ENCODE measurements at regions not wholly inside any gene's neighbourhood (a gene's known extent, or its start where the extent isn't known, plus 50 kb on each side); places are given as distances from the start of the nearest gene placed in this dataset.

DNA sequence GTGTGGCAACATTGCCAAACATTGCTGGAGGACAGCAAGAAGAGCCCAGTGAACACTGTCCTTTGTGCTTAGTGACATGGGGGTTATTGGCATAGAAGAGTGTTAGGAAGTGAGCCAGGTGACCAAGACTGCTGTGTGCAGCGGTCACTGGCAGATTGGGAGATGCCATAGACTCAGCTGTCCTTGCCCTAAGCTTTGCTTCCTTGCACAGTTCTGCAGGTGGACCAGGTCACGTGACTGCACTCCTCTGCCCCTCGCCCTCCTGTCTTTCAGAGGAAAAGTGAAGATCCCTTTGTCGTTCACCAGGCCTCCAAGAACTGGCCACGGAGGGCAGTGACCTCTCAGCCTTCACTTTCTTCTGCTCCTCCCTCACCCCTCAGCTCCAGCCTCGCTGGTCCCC, 215.6 kb upstream of the SMIM21 start:
- no peaks in the 10 kb centered on the region for H3K27me3 ChIP-seq (ENCODE audit: insufficient read depth, low read length)
- no peak overlapping the region for H2AFZ ChIP-seq (ENCODE audit: low read length, unreplicated experiment)
- H3K79me2 ChIP-seq (ENCODE audit: control insufficient read depth, insufficient read depth, low read length, unreplicated experiment) = no peaks in the 10 kb centered on the region
- H3K36me3 ChIP-seq (ENCODE audit: insufficient read depth, low read length) = no peaks in the 10 kb centered on the region
- H3K4me1 ChIP-seq (ENCODE audit: control insufficient read depth, insufficient read depth, low read length, unreplicated experiment) = peaks cover 5% of the 10 kb centered on the region
- H3K4me3 ChIP-seq (ENCODE audit: low read depth, low read length) = no peak overlapping the region
- no peak overlapping the region for H3K27ac ChIP-seq (ENCODE audit: low read depth, low read length)

DNA sequence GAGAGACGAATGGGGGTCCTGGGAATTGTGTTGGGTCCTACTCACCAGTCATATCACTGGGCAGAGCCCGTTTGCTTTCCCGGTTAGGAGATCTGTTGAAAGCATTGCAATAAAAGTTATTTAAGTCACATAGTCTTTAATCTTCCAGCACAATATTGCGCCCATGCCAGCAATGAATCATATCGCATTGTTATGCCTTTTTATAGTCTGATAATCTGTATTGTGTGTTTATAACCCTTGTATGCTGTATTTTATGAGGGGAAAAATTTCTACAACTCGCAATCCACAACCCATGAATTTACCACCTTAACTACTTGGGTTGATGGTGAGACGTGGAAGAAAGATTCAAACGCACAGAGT, 211.9 kb upstream of the SMIM21 start:
- Histone ChIP-seq H3K36me3 (ENCODE audit: insufficient read depth, low read length) (no peaks in the 10 kb centered on the region), H3K27me3 (ENCODE audit: insufficient read depth, low read length) (no peaks in the 10 kb centered on the region), H3K4me1 (ENCODE audit: control insufficient read depth, insufficient read depth, low read length, unreplicated experiment) (peaks cover 7% of the 10 kb centered on the region), H3K4me3 (ENCODE audit: low read depth, low read length) (0 out of 2 replicates have a peak overlapping the region, but pooled peaks have one; percentile 8), H3K79me2 (ENCODE audit: control insufficient read depth, insufficient read depth, low read length, unreplicated experiment) (no peaks in the 10 kb centered on the region), H3K27ac (ENCODE audit: low read depth, low read length) (no peak overlapping the region), H2AFZ (ENCODE audit: low read length, unreplicated experiment) (no peak overlapping the region)

DNA sequence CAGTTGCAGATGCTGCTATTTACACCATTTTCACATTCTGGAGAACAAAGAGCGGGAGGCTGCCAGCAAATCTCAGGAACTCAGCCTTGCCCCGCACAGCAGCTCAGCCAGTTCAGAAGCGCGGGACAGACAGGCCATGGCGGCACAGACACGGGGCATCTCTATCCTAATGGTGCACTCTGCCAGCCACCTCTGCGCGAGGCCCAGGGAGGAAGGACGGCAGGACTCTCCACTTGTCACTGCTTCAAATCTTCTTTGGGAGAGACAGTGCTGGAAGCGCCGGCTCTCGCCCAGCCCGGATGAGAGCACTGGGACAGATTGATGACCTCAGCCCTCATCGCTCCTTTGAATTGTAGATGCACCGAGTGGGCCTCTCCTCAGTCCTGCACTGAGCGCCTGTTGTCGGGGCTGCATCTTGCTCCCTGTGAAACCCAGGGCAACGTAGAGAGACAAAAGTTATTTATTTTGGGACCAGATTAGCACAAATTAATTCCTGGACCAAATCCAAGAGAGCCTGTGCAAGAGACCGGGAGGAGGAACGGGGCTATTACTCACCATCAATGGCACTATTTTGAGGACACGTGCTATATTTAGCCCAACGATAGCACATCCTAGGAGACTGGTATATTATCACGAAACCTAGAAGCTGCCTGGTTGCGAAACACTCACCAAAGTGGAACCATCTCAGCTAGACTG, 211.4 kb upstream of the SMIM21 start:
- Histone ChIP-seq H3K27ac (ENCODE audit: low read depth, low read length) (no peak overlapping the region), H3K4me3 (ENCODE audit: low read depth, low read length) (peak overlapping the region; percentile 56; the same call in 1 of the 2 replicates), H3K36me3 (ENCODE audit: insufficient read depth, low read length) (no peaks in the 10 kb centered on the region), H3K4me1 (ENCODE audit: control insufficient read depth, insufficient read depth, low read length, unreplicated experiment) (peaks cover 7% of the 10 kb centered on the region), H3K27me3 (ENCODE audit: insufficient read depth, low read length) (no peaks in the 10 kb centered on the region), H2AFZ (ENCODE audit: low read length, unreplicated experiment) (no peak overlapping the region), H3K79me2 (ENCODE audit: control insufficient read depth, insufficient read depth, low read length, unreplicated experiment) (no peaks in the 10 kb centered on the region)

DNA sequence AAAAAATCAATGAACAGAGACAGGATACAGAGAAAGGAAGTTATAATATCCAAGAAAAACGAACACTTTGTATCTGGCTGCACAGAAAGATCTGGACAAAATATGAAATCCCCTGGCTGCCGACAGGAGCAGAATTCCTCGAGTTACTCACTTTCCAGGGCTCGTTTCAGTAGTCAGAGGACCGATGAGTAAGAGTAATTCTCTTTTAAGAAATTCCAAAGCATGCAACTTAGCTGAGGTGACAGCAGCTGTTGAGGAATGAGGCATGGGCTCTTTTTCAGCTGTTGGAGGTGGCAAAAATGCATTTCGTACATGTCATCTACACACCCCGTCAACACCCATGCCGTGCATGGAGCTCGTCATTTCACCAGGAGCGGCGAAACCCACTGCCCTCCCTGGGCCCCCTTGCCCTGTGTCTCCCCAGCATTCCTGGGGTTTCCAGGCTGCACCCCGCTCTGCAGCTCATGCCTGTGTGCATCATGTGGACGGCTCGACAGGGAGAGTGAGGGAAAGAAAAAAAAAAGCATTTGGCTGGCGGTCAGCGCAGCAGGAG, 210.8 kb upstream of the SMIM21 start:
- peak overlapping the region; percentile 56; the same call in 1 of the 2 replicates for H3K4me3 ChIP-seq (ENCODE audit: low read depth, low read length)
- no peaks in the 10 kb centered on the region for H3K27me3 ChIP-seq (ENCODE audit: insufficient read depth, low read length)
- no peak overlapping the region for H2AFZ ChIP-seq (ENCODE audit: low read length, unreplicated experiment)
- no peaks in the 10 kb centered on the region for H3K36me3 ChIP-seq (ENCODE audit: insufficient read depth, low read length)
- no peak overlapping the region for H3K27ac ChIP-seq (ENCODE audit: low read depth, low read length)
- no peaks in the 10 kb centered on the region for H3K79me2 ChIP-seq (ENCODE audit: control insufficient read depth, insufficient read depth, low read length, unreplicated experiment)
- peaks cover 7% of the 10 kb centered on the region for H3K4me1 ChIP-seq (ENCODE audit: control insufficient read depth, insufficient read depth, low read length, unreplicated experiment)

DNA sequence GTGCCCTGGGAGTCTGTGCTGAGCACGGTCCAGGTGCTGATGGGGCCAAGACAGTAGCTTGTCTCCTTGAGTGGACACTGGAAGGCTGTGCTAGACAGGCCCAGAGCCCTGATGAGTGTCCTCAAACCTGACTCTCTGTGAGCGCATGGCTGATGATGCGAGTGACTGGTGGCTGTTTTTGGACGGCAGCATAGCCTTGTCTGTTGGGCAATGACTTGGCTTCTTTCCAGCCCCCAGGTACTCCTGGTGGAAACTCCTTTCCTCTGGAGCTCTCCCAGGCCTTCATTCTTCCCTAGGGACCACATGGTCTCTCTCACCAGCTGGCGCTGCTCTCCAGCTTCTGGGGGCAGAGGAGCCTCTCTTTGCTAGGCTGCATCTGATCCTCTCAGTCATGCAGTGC, 207.6 kb upstream of the SMIM21 start:
- H3K27ac ChIP-seq (ENCODE audit: low read depth, low read length) = no peak overlapping the region
- no peak overlapping the region for H3K4me3 ChIP-seq (ENCODE audit: low read depth, low read length)
- H3K4me1 ChIP-seq (ENCODE audit: control insufficient read depth, insufficient read depth, low read length, unreplicated experiment) = peaks cover 7% of the 10 kb centered on the region
- H3K79me2 ChIP-seq (ENCODE audit: control insufficient read depth, insufficient read depth, low read length, unreplicated experiment) = no peaks in the 10 kb centered on the region
- H3K36me3 ChIP-seq (ENCODE audit: insufficient read depth, low read length) = no peaks in the 10 kb centered on the region
- H2AFZ ChIP-seq (ENCODE audit: low read length, unreplicated experiment) = no peak overlapping the region
- H3K27me3 ChIP-seq (ENCODE audit: insufficient read depth, low read length) = no peaks in the 10 kb centered on the region

DNA sequence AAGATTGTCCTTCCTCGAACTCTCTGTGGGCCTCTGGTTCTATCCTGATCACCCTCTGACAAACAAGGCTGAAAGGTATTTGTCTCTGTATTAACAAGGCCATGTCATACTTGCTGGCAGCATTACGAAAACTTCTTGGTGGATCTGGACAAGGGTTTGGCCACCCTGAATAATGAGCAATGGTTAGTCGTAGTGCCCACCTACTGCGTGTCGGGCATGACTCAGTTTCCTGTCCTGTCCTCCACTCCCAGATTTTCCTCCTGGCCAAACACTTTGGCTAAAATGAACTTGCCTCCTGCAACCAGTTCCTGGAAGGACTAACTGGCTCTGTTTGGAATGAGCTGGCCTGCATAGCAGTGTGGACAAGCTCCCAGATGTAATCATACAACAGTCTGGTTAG, 198.5 kb upstream of the SMIM21 start:
- Histone ChIP-seq H3K79me2 (ENCODE audit: control insufficient read depth, insufficient read depth, low read length, unreplicated experiment) (no peaks in the 10 kb centered on the region), H2AFZ (ENCODE audit: low read length, unreplicated experiment) (no peak overlapping the region), H3K27ac (ENCODE audit: low read depth, low read length) (no peak overlapping the region), H3K4me3 (ENCODE audit: low read depth, low read length) (no peak overlapping the region), H3K36me3 (ENCODE audit: insufficient read depth, low read length) (no peaks in the 10 kb centered on the region), H3K4me1 (ENCODE audit: control insufficient read depth, insufficient read depth, low read length, unreplicated experiment) (no peaks in the 10 kb centered on the region), H3K27me3 (ENCODE audit: insufficient read depth, low read length) (no peaks in the 10 kb centered on the region)

DNA sequence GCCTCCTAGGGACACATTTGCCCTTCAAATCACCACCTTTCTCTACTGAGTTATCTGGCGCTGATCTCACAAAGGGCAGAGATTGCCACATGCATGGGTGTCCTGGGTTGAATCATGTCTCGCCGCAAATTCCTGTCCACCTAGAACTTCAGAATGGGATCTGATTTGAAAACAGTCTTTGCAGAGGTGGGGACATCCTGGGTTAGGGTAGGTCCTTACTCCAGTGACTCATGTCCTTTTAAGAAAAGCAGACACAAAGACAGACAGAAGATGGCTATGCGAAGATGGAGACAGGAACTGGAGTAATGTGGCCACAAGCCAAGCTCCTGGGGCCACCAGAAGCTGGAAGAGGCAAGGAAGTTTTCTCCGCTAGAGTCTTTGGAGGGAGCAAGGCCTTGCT, 197.4 kb upstream of the SMIM21 start:
- Histone ChIP-seq H3K4me1 (ENCODE audit: control insufficient read depth, insufficient read depth, low read length, unreplicated experiment) (no peaks in the 10 kb centered on the region), H3K27ac (ENCODE audit: low read depth, low read length) (no peak overlapping the region), H3K79me2 (ENCODE audit: control insufficient read depth, insufficient read depth, low read length, unreplicated experiment) (no peaks in the 10 kb centered on the region), H3K36me3 (ENCODE audit: insufficient read depth, low read length) (no peaks in the 10 kb centered on the region), H3K4me3 (ENCODE audit: low read depth, low read length) (no peak overlapping the region), H3K27me3 (ENCODE audit: insufficient read depth, low read length) (no peaks in the 10 kb centered on the region), H2AFZ (ENCODE audit: low read length, unreplicated experiment) (no peak overlapping the region)

DNA sequence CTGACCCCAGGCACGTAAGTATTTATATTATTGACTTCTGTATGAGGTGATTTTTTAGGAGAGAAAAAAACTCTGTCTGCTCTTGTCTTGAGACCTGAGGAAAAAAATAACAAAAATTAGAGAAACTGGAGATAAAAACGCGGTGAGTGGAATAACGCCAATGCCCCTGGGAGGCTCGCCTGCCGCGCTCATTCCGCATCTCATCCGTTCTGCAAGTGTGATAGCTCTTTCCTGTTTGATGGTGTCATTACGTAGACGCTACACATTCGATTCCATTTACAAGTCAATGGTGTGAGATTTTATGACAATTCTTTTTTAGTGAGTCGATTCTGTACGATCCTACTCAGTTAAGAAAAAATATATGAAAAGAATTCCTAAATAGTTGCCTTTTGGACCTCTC, 194.3 kb upstream of the SMIM21 start:
- no peaks in the 10 kb centered on the region for H3K79me2 ChIP-seq (ENCODE audit: control insufficient read depth, insufficient read depth, low read length, unreplicated experiment)
- H3K4me3 ChIP-seq (ENCODE audit: low read depth, low read length) = no peak overlapping the region
- H2AFZ ChIP-seq (ENCODE audit: low read length, unreplicated experiment) = no peak overlapping the region
- no peaks in the 10 kb centered on the region for H3K27me3 ChIP-seq (ENCODE audit: insufficient read depth, low read length)
- no peaks in the 10 kb centered on the region for H3K36me3 ChIP-seq (ENCODE audit: insufficient read depth, low read length)
- no peak overlapping the region for H3K27ac ChIP-seq (ENCODE audit: low read depth, low read length)
- no peaks in the 10 kb centered on the region for H3K4me1 ChIP-seq (ENCODE audit: control insufficient read depth, insufficient read depth, low read length, unreplicated experiment)

DNA sequence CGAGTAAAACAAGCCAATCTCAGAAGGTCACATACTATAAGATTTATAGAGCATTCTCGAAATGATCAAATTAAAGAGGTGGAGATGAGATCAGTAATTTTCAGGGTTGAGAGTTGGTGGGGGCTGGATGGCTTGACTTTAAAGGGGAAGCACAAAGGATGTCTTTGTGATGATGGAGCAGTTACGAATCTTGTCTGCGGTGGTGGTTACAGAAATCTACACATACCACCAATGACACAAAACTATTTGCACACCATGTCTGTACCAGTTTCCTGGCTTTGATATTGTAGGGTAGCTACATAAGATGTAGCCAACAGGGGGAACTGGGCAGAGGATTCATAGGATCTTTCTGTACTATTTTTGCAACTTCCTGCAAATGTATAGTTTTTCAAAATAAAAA, 190.6 kb upstream of the SMIM21 start:
- no peak overlapping the region for H3K27ac ChIP-seq (ENCODE audit: low read depth, low read length)
- H3K36me3 ChIP-seq (ENCODE audit: insufficient read depth, low read length) = no peaks in the 10 kb centered on the region
- no peak overlapping the region for H2AFZ ChIP-seq (ENCODE audit: low read length, unreplicated experiment)

DNA sequence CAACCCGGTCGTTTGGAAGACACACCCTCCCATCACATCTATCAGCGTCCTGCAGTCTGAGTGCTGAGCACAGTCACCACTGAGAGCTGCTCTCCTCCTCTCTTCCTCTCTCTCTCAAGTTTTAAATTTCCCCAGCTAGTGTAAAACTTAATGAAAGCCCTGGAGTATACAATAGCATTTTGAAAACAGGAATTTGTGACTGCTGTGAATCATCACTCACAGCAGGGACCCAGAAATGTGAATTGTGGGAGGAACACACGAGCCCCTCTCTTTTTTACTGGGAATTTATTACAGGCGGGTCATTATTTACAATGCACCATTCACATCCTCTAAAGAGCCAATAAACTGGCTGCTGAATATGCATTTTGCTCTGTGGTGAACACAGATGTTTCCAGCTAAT, 185.0 kb upstream of the SMIM21 start:
- H3K27me3 ChIP-seq (ENCODE audit: insufficient read depth, low read length) = no peaks in the 10 kb centered on the region
- H3K79me2 ChIP-seq (ENCODE audit: control insufficient read depth, insufficient read depth, low read length, unreplicated experiment) = no peaks in the 10 kb centered on the region
- no peaks in the 10 kb centered on the region for H3K4me1 ChIP-seq (ENCODE audit: control insufficient read depth, insufficient read depth, low read length, unreplicated experiment)
- H3K4me3 ChIP-seq (ENCODE audit: low read depth, low read length) = no peak overlapping the region
- H2AFZ ChIP-seq (ENCODE audit: low read length, unreplicated experiment) = no peak overlapping the region
- no peak overlapping the region for H3K27ac ChIP-seq (ENCODE audit: low read depth, low read length)
- H3K36me3 ChIP-seq (ENCODE audit: insufficient read depth, low read length) = no peaks in the 10 kb centered on the region

More for the DNA sequence above, 190.6 kb upstream of the SMIM21 start:
- Histone ChIP-seq H3K27me3 (ENCODE audit: insufficient read depth, low read length) (no peaks in the 10 kb centered on the region), H3K4me3 (ENCODE audit: low read depth, low read length) (no peak overlapping the region), H3K79me2 (ENCODE audit: control insufficient read depth, insufficient read depth, low read length, unreplicated experiment) (no peaks in the 10 kb centered on the region), H3K4me1 (ENCODE audit: control insufficient read depth, insufficient read depth, low read length, unreplicated experiment) (no peaks in the 10 kb centered on the region)

DNA sequence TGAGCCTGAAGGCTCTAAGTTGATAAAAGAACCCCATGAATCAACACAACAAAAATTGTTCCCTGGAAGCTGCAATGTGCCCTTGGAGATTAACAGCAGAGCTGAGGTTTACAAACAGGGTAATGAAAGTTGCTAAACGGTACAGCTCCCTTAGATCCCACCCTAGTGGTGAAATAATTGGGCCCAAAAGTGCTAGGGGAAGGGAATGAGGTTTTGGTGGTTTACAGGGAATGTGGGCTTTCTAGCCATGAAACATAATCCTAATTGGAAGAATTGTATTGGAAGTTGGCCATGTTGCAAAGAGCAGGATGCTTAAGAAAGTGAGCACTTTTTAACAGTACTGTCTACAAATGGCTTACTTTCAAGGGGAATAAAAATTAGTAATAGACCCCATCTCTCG, 180.2 kb upstream of the SMIM21 start:
- no peak overlapping the region for H2AFZ ChIP-seq (ENCODE audit: low read length, unreplicated experiment)
- H3K4me1 ChIP-seq (ENCODE audit: control insufficient read depth, insufficient read depth, low read length, unreplicated experiment) = no peaks in the 10 kb centered on the region
- no peaks in the 10 kb centered on the region for H3K79me2 ChIP-seq (ENCODE audit: control insufficient read depth, insufficient read depth, low read length, unreplicated experiment)
- no peaks in the 10 kb centered on the region for H3K27me3 ChIP-seq (ENCODE audit: insufficient read depth, low read length)
- no peaks in the 10 kb centered on the region for H3K36me3 ChIP-seq (ENCODE audit: insufficient read depth, low read length)
- no peak overlapping the region for H3K27ac ChIP-seq (ENCODE audit: low read depth, low read length)
- no peak overlapping the region for H3K4me3 ChIP-seq (ENCODE audit: low read depth, low read length)

All from ACC112 (cell line).